B cell (primary cell): ENCODE measurements at regions not wholly inside any gene's neighbourhood (a gene's known extent, or its start where the extent isn't known, plus 50 kb on each side); places are given as distances from the start of the nearest gene placed in this dataset.

Experiments
- EZH2 ChIP-seq: IDR thresholded peaks from 2 replicates; pipeline ENCODE4 v1.6.1; 2012; ENCODE audit warnings: borderline replicate concordance, low read depth, mild to moderate bottlenecking, moderate library complexity, low read length; ENCODE audit not compliant: insufficient read depth, poor library complexity, severe bottlenecking
- TF ChIP-seq, protein P1 (sequence below): fragments of 200-600 bp; IDR thresholded peaks from one replicate; pipeline ENCODE4 v1.8.0; 2022; ENCODE audit warnings: antibody characterized with exemption, mild to moderate bottlenecking

DNA sequence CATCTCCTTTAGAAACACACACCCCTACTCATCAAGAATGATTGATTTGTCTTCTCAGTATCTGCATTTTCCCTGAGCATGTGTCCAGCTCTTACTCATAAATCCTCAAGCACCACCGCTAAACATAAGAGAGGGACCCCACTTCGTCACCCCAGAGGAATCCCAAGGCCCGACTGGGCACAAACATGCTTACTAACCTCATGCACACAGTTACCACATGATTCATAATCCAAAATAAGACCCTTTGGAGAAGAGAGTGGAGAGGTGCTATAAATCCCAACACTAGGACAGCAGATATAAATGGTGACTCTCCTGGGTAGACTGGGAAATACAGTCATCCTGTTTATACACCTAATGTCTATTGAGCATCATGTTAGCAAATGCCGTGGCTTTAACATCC lies 843.2 kb upstream of the ID2 start:
- TF ChIP-seq, protein P1, sequence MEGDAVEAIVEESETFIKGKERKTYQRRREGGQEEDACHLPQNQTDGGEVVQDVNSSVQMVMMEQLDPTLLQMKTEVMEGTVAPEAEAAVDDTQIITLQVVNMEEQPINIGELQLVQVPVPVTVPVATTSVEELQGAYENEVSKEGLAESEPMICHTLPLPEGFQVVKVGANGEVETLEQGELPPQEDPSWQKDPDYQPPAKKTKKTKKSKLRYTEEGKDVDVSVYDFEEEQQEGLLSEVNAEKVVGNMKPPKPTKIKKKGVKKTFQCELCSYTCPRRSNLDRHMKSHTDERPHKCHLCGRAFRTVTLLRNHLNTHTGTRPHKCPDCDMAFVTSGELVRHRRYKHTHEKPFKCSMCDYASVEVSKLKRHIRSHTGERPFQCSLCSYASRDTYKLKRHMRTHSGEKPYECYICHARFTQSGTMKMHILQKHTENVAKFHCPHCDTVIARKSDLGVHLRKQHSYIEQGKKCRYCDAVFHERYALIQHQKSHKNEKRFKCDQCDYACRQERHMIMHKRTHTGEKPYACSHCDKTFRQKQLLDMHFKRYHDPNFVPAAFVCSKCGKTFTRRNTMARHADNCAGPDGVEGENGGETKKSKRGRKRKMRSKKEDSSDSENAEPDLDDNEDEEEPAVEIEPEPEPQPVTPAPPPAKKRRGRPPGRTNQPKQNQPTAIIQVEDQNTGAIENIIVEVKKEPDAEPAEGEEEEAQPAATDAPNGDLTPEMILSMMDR: no peak
- TF ChIP-seq EZH2: no peak
